Mammary epithelial cell (primary cell): ENCODE measurements at regions not wholly inside any gene's neighbourhood (a gene's known extent, or its start where the extent isn't known, plus 50 kb on each side); places are given as distances from the start of the nearest gene placed in this dataset.

Experiments used
- CTCF ChIP-seq, 2 donors: IDR thresholded peaks in 1 of 2; conservative IDR thresholded peaks in 1 of 2; 2 replicates each; pipeline ENCODE4 v1.5.1; 2011 to 2012; ENCODE audit warnings: inconsistent platforms in 2 of 2, low read length in 2 of 2, mild to moderate bottlenecking in 2 of 2, control low read depth in 1 of 2, low read depth in 1 of 2; ENCODE audit not compliant: insufficient read depth in 1 of 2; ENCODE audit errors: extremely low read depth in 1 of 2
- EZH2 ChIP-seq: IDR thresholded peaks from 2 replicates; pipeline ENCODE4 v1.6.1; 2012; ENCODE audit warnings: low read length, inconsistent platforms, borderline replicate concordance

GRCh38 chr2:220916931-220917330 is 655.2 kb downstream of the EPHA4 start:
- TF ChIP-seq CTCF (conservative IDR thresholded peaks at IDR 0.05 in 1 of 2, IDR thresholded peaks at IDR 0.05 in 1 of 2; ENCODE audit: extremely low read depth in 1 of 2, insufficient read depth in 1 of 2, low read depth in 1 of 2, low read length in 2 of 2) (no peak), EZH2 (no peak)
